Smooth muscle cell (in vitro differentiated cells): ENCODE measurements at regions not wholly inside any gene's neighbourhood (a gene's known extent, or its start where the extent isn't known, plus 50 kb on each side); places are given as distances from the start of the nearest gene placed in this dataset.

Experiments
- DNase-seq: peaks from one replicate; lab custom pipeline; 2025; ENCODE audit not compliant: unreplicated experiment; lab: John Stamatoyannopoulos, UW
- H2AFZ ChIP-seq: fragments of 200-600 bp; sonication (generic); 2 replicates; pipeline ENCODE4 v1.6.0; 2016; ENCODE audit warnings: antibody characterized with exemption, low read depth, mild to moderate bottlenecking
- H3F3A ChIP-seq: fragments of 200-600 bp; sonication (generic); 2 replicates; pipeline ENCODE4 v1.6.0; 2017; ENCODE audit warnings: antibody characterized with exemption, low read depth
- H3K27ac ChIP-seq: fragments of 200-600 bp; sonication (generic); 2 replicates; pipeline ENCODE4 v1.5.1; 2016; ENCODE audit warnings: low read depth, mild to moderate bottlenecking
- H3K27me3 ChIP-seq: fragments of 200-600 bp; sonication (generic); 2 replicates; pipeline ENCODE4 v1.6.1; 2016; ENCODE audit warnings: low read depth, mild to moderate bottlenecking
- H3K36me3 ChIP-seq: fragments of 200-600 bp; sonication (generic); 2 replicates; pipeline ENCODE4 v1.5.1; 2016; ENCODE audit warnings: low read depth
- H3K4me1 ChIP-seq: fragments of 200-600 bp; sonication (generic); 2 replicates; pipeline ENCODE4 v1.5.1; 2016; ENCODE audit warnings: low read depth
- H3K4me2 ChIP-seq: fragments of 200-600 bp; sonication (generic); 2 replicates; pipeline ENCODE4 v1.6.0; 2016; ENCODE audit warnings: mild to moderate bottlenecking
- H3K4me3 ChIP-seq: fragments of 200-600 bp; sonication (generic); 2 replicates; pipeline ENCODE4 v1.5.1; 2016; ENCODE audit warnings: mild to moderate bottlenecking
- H3K79me2 ChIP-seq: fragments of 200-600 bp; sonication (generic); 2 replicates; pipeline ENCODE4 v1.6.0; 2016; ENCODE audit warnings: low read depth, mild to moderate bottlenecking
- H3K9ac ChIP-seq: fragments of 200-600 bp; sonication (generic); 2 replicates; pipeline ENCODE4 v1.6.0; 2016; ENCODE audit warnings: low read depth
- H3K9me3 ChIP-seq: fragments of 200-600 bp; sonication (generic); replicated peaks from 2 replicates; pipeline ENCODE4 v1.5.1; 2016; ENCODE audit warnings: low read depth
- H4K20me1 ChIP-seq: fragments of 200-600 bp; sonication (generic); 2 replicates; pipeline ENCODE4 v1.6.0; 2016; ENCODE audit warnings: low read depth
- WGBS: methylation state at CpG from one replicate; pipeline ENCODE4 v1.1.7; 2016; ENCODE audit warnings: low lambda C conversion rate; 5-methylcytosine and 5-hydroxymethylcytosine counted together
- TF ChIP-seq, protein P1 (sequence below): fragments of 200-600 bp; sonication (generic); IDR thresholded peaks from 2 replicates; pipeline ENCODE4 v1.5.1; 2017; ENCODE audit warnings: borderline replicate concordance, mild to moderate bottlenecking, antibody characterized with exemption; ENCODE audit not compliant: insufficient read depth, poor library complexity, severe bottlenecking

DNA sequence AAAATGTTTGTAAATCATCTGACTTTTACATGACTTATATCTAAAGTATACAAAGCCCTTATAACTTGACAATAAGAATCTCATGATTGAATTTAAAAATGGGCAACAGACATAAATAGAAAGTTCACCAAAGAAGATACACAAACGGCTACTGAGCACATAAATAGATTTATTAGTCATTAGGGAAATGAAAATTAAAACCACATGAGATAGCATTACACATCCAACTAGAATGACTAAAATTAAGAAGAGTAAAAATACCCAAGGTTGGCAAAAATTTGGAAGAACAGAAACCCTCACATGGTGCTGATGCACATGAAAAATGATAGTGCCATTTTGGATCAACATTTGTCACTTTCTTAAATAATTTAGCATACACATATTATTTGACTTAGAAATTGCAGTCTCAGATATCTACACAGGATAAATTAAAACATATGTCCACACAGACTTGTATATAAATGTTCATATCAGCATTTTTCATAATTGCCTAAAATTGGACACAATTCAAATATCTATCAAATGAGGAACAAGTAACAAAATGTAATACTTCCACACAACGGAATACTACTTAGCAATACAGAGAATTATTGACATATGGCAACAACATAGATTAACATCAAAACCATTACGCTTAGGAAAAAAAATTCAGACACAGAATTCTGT is 359.1 kb upstream of the DAB2 start:
- Histone ChIP-seq H2AFZ (no peak overlapping the region), H3K36me3 (no peaks in the 10 kb centered on the region), H4K20me1 (no peaks in the 10 kb centered on the region), H3K27ac (no peak overlapping the region), H3K9me3 (no peaks in the 10 kb centered on the region), H3K79me2 (no peaks in the 10 kb centered on the region), H3K27me3 (no peaks in the 10 kb centered on the region), H3K9ac (no peak overlapping the region), H3K4me3 (no peak overlapping the region), H3K4me2 (no peak overlapping the region), H3K4me1 (no peaks in the 10 kb centered on the region), H3F3A (no peaks in the 10 kb centered on the region)
- no peak for DNase-seq
- TF ChIP-seq, protein P1, sequence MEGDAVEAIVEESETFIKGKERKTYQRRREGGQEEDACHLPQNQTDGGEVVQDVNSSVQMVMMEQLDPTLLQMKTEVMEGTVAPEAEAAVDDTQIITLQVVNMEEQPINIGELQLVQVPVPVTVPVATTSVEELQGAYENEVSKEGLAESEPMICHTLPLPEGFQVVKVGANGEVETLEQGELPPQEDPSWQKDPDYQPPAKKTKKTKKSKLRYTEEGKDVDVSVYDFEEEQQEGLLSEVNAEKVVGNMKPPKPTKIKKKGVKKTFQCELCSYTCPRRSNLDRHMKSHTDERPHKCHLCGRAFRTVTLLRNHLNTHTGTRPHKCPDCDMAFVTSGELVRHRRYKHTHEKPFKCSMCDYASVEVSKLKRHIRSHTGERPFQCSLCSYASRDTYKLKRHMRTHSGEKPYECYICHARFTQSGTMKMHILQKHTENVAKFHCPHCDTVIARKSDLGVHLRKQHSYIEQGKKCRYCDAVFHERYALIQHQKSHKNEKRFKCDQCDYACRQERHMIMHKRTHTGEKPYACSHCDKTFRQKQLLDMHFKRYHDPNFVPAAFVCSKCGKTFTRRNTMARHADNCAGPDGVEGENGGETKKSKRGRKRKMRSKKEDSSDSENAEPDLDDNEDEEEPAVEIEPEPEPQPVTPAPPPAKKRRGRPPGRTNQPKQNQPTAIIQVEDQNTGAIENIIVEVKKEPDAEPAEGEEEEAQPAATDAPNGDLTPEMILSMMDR: no peak
- WGBS: 79% methylated on average over 3 of the region's 3 CpGs

DNA sequence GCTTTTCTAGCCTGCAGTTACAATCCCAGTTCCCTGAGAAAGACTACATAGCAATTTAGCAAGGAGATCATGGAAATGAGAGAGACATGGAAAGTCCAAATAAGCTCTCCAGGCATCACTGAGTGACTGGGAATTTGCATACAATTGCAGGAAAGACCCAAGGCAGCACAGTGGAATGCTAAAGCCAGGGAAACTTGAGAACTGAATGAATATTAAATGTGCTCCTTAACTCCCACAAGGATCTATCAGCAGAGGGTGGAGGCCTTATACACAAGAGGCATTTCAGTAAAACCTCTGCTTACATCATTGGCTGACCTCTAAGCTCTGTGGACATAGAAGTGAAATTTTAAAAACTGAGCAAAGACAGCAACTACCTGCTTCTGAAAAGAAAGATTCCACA is 355.6 kb upstream of the DAB2 start:
- H3K9ac ChIP-seq: no peak overlapping the region
- peaks cover 5% of the 10 kb centered on the region for H3K4me1 ChIP-seq
- no peak overlapping the region for H3K4me2 ChIP-seq
- no peaks in the 10 kb centered on the region for H3K9me3 ChIP-seq
- no peaks in the 10 kb centered on the region for H3K36me3 ChIP-seq
- no peaks in the 10 kb centered on the region for H3K79me2 ChIP-seq
- H3K27me3 ChIP-seq: no peaks in the 10 kb centered on the region
- DNase-seq: no peak
- H3K4me3 ChIP-seq: no peak overlapping the region
- H3F3A ChIP-seq: no peaks in the 10 kb centered on the region
- no peaks in the 10 kb centered on the region for H4K20me1 ChIP-seq
- TF ChIP-seq, protein P1: no peak
- no peak overlapping the region for H3K27ac ChIP-seq
- H2AFZ ChIP-seq: no peak overlapping the region

DNA sequence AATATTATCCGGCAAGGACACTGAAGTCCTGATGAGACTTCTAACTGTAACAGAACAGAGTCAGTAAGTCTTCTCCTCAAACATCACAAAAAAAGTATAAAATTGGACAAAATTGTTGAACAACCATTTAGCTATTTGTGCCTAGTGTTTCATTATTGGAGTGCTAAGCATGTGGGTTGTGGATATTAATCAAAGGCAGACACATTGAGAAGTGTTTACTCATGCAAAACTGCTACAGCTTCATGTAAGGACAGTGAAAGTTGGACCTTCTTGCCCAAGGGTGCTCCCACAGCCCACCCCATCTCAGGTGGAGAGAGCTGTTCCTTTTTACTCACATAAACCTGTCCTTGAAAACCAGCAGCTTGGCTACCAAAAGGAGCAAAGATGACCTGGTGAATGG is 355.1 kb upstream of the DAB2 start:
- Histone ChIP-seq H3K79me2 (no peaks in the 10 kb centered on the region), H3K4me1 (peaks cover 10% of the 10 kb centered on the region), H3K4me3 (no peak overlapping the region), H3K9me3 (no peaks in the 10 kb centered on the region), H3K4me2 (no peak overlapping the region), H3K36me3 (no peaks in the 10 kb centered on the region), H2AFZ (no peak overlapping the region), H3K27ac (no peak overlapping the region), H3K9ac (no peak overlapping the region), H4K20me1 (no peaks in the 10 kb centered on the region), H3K27me3 (no peaks in the 10 kb centered on the region), H3F3A (no peaks in the 10 kb centered on the region)
- DNase-seq: no peak
- 100% methylated on average over 1 of the region's 1 CpG for WGBS
- TF ChIP-seq, protein P1: no peak

DNA sequence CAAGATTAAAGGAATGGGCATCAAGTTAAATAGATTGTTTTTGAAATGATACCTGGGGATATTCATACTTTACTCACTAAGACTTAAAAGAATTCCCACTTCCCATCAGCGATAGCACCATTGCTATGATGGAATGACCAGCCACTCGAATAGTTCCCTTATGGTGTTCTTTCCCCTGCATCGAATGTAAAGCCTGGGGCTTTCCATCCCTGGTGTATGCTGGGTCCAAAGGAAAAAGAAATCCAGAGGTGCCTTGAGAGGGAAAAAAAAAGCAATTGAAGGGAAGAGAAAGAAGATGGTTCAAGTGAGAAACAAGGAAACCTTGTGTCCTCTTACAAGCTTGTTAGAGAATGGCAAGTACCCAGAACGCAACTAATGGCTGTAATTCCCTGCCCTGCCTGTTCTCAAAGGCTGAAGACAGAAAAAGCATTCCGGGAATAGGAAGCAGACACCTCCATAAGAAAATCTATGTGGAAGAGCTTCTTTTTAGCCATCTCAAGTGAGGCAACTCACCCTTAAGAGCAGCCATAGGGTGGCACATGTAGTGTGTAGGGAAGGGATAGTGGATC is 351.1 kb upstream of the DAB2 start:
- DNase-seq: no peak
- 75% methylated on average over 5 of the region's 5 CpGs for WGBS
- H3K36me3 ChIP-seq: no peaks in the 10 kb centered on the region
- H3K9me3 ChIP-seq: no peaks in the 10 kb centered on the region
- no peaks in the 10 kb centered on the region for H4K20me1 ChIP-seq
- no peak overlapping the region for H3K9ac ChIP-seq
- no peaks in the 10 kb centered on the region for H3K79me2 ChIP-seq
- H3K27ac ChIP-seq: peak overlapping the region; percentile 65
- H3K4me2 ChIP-seq: peak overlapping the region; percentile 74
- H3K4me3 ChIP-seq: no peak overlapping the region
- H3F3A ChIP-seq: no peaks in the 10 kb centered on the region
- H3K27me3 ChIP-seq: no peaks in the 10 kb centered on the region
- peaks cover 10% of the 10 kb centered on the region for H3K4me1 ChIP-seq
- TF ChIP-seq, protein P1: no peak
- peak overlapping the region; percentile 68 for H2AFZ ChIP-seq
